H9 (cell line): ENCODE measurements at regions not wholly inside any gene's neighbourhood (a gene's known extent, or its start where the extent isn't known, plus 50 kb on each side); places are given as distances from the start of the nearest gene placed in this dataset.

Experiments
- DNase-seq: peaks from one replicate; pipeline ENCODE4 v3.0.0-alpha.2; 2017
- H2AFZ ChIP-seq: one replicate; pipeline ENCODE4 v1.6.1; 2013; ENCODE audit warnings: mild to moderate bottlenecking, low read length, control low read depth, moderate library complexity
- H2AK5ac ChIP-seq: 2 replicates; pipeline ENCODE4 v1.6.1; 2013; ENCODE audit warnings: low read length, control low read depth, mixed read lengths; ENCODE audit not compliant: insufficient read length
- H2BK120ac ChIP-seq: one replicate; pipeline ENCODE4 v1.6.1; 2013; ENCODE audit warnings: low read depth, mild to moderate bottlenecking, low read length, control low read depth, inconsistent platforms; ENCODE audit not compliant: poor library complexity, severe bottlenecking
- H2BK12ac ChIP-seq: 2 replicates; pipeline ENCODE4 v1.6.1; 2013; ENCODE audit warnings: low read length, control low read depth, mixed read lengths, low read depth; ENCODE audit not compliant: insufficient read length
- H2BK15ac ChIP-seq: 2 replicates; pipeline ENCODE4 v1.6.1; 2013; ENCODE audit warnings: low read depth, low read length, control low read depth
- H2BK20ac ChIP-seq: one replicate; pipeline ENCODE4 v1.6.1; 2013; ENCODE audit warnings: low read depth, mild to moderate bottlenecking, low read length, control low read depth, inconsistent platforms; ENCODE audit not compliant: poor library complexity, severe bottlenecking
- H2BK5ac ChIP-seq: 2 replicates; pipeline ENCODE4 v1.6.1; 2013; ENCODE audit warnings: low read length, control low read depth, mixed read lengths; ENCODE audit not compliant: insufficient read length
- H3K14ac ChIP-seq: 2 replicates; pipeline ENCODE4 v1.6.1; 2013; ENCODE audit warnings: low read length, control low read depth; ENCODE audit not compliant: insufficient read depth
- H3K18ac ChIP-seq: 2 replicates; pipeline ENCODE4 v1.6.1; 2013; ENCODE audit warnings: low read depth, mild to moderate bottlenecking, mixed read lengths, low read length, control low read depth; ENCODE audit not compliant: insufficient read length
- H3K23ac ChIP-seq: 2 replicates; pipeline ENCODE4 v1.6.1; 2013; ENCODE audit warnings: low read length, control low read depth, mixed read lengths, low read depth; ENCODE audit not compliant: insufficient read length
- H3K23me2 ChIP-seq: 2 replicates; pipeline ENCODE4 v1.6.1; 2013; ENCODE audit warnings: low read depth, mild to moderate bottlenecking, mixed read lengths, low read length, control low read depth; ENCODE audit not compliant: insufficient read length, poor library complexity, severe bottlenecking
- H3K27ac ChIP-seq: 2 replicates; pipeline ENCODE4 v1.5.1; 2013; ENCODE audit warnings: low read length, control low read depth, mixed read lengths, low read depth; ENCODE audit not compliant: insufficient read length
- H3K27me3 ChIP-seq: 2 replicates; pipeline ENCODE4 v1.6.1; 2013; ENCODE audit warnings: low read length, control low read depth, inconsistent platforms; ENCODE audit not compliant: insufficient read depth
- H3K4ac ChIP-seq: 2 replicates; pipeline ENCODE4 v1.6.1; 2013; ENCODE audit warnings: low read depth, mild to moderate bottlenecking, control low read depth, inconsistent platforms, low read length, moderate library complexity
- H3K4me1 ChIP-seq: 2 replicates; pipeline ENCODE4 v1.6.1; 2013; ENCODE audit warnings: low read length, control low read depth, inconsistent platforms; ENCODE audit not compliant: insufficient read depth
- H3K4me2 ChIP-seq: 2 replicates; pipeline ENCODE4 v1.6.1; 2013; ENCODE audit warnings: low read length, control low read depth, mixed read lengths; ENCODE audit not compliant: insufficient read length, insufficient read depth
- H3K56ac ChIP-seq: 2 replicates; pipeline ENCODE4 v1.6.1; 2013; ENCODE audit warnings: low read depth, mild to moderate bottlenecking, mixed read lengths, low read length, control low read depth; ENCODE audit not compliant: insufficient read length
- H3K79me1 ChIP-seq: 2 replicates; pipeline ENCODE4 v1.6.1; 2013; ENCODE audit warnings: low read depth, mild to moderate bottlenecking, moderate library complexity, low read length, control low read depth, inconsistent platforms; ENCODE audit not compliant: insufficient read depth, poor library complexity, severe bottlenecking
- H3K79me2 ChIP-seq: 2 replicates; pipeline ENCODE4 v1.6.1; 2013; ENCODE audit warnings: low read length, control low read depth, inconsistent platforms; ENCODE audit not compliant: insufficient read depth
- H3K9ac ChIP-seq: 2 replicates; pipeline ENCODE4 v1.6.1; 2013; ENCODE audit warnings: low read length, control low read depth, mixed read lengths; ENCODE audit not compliant: insufficient read length; ENCODE audit errors: extremely low read depth
- H3K9me3 ChIP-seq: one replicate; pipeline ENCODE4 v1.6.1; 2013; ENCODE audit warnings: low read depth, low read length, inconsistent platforms; ENCODE audit not compliant: control insufficient read depth
- H3T11ph ChIP-seq: one replicate; pipeline ENCODE4 v1.6.1; 2013; ENCODE audit warnings: mild to moderate bottlenecking, low read length, control low read depth, inconsistent platforms
- H4K20me1 ChIP-seq: one replicate; pipeline ENCODE4 v1.6.1; 2013; ENCODE audit not compliant: control insufficient read depth, insufficient read length, insufficient read depth
- H4K5ac ChIP-seq: 2 replicates; pipeline ENCODE4 v1.6.1; 2013; ENCODE audit warnings: low read depth, mild to moderate bottlenecking, mixed read lengths, low read length, control low read depth; ENCODE audit not compliant: insufficient read length
- H4K8ac ChIP-seq: replicated peaks from 2 replicates; pipeline ENCODE4 v1.6.1; 2013; ENCODE audit warnings: low read length, control low read depth, mixed read lengths, low read depth; ENCODE audit not compliant: insufficient read length
- H4K91ac ChIP-seq: 2 replicates; pipeline ENCODE4 v1.6.1; 2013; ENCODE audit warnings: low read depth, mild to moderate bottlenecking, moderate library complexity, mixed read lengths, low read length, control low read depth; ENCODE audit not compliant: insufficient read length
- H3K27ac Mint-ChIP-seq, 3 experiments: 2 replicates in 2 of 3; 3 replicates in 1 of 3; pipeline ENCODE4 v1.8.0; 2020 to 2021; ENCODE audit warnings: mixed read lengths in 3 of 3, mild to moderate bottlenecking in 1 of 3, moderate library complexity in 1 of 3
- H3K27me3 Mint-ChIP-seq: 2 replicates; pipeline ENCODE4 v1.8.0; 2021; ENCODE audit warnings: low read depth, mild to moderate bottlenecking, moderate library complexity, mixed read lengths
- H3K36me3 Mint-ChIP-seq, 3 experiments: 2 replicates in 2 of 3; 3 replicates in 1 of 3; pipeline ENCODE4 v1.8.0; 2020 to 2021; ENCODE audit warnings: low read depth in 3 of 3, mixed read lengths in 3 of 3; ENCODE audit not compliant: insufficient read depth in 1 of 3
- H3K4me1 Mint-ChIP-seq, 2 experiments: 2 replicates each; pipeline ENCODE4 v1.8.0; 2020; ENCODE audit warnings: mixed read lengths in 2 of 2
- H3K4me3 Mint-ChIP-seq, 2 experiments: 2 replicates in 1 of 2; 3 replicates in 1 of 2; pipeline ENCODE4 v1.8.0; 2020 to 2021; ENCODE audit warnings: mild to moderate bottlenecking in 2 of 2, mixed read lengths in 2 of 2, moderate library complexity in 1 of 2
- H3K9me3 Mint-ChIP-seq, 2 experiments: 2 replicates in 1 of 2; 3 replicates in 1 of 2; pipeline ENCODE4 v1.8.0; 2020; ENCODE audit warnings: mild to moderate bottlenecking in 2 of 2, mixed read lengths in 2 of 2, moderate library complexity in 1 of 2
- CTCF ChIP-seq: fragments of 200-600 bp; sonication (generic); conservative IDR thresholded peaks from 3 replicates; pipeline ENCODE4 v1.8.0; 2021; ENCODE audit warnings: antibody characterized with exemption, mild to moderate bottlenecking
- WGBS: extraction: QIAGEN DNeasy Blood & Tissue Kit; methylation state at CpG from one replicate; pipeline ENCODE4 v1.1.7; 2013; ENCODE audit warnings: missing lambda C conversion rate, low lambda C conversion rate, mixed read lengths; ENCODE audit not compliant: insufficient read length; ENCODE audit errors: extremely low coverage; 5-methylcytosine and 5-hydroxymethylcytosine counted together

- Mint-ChIP-seq H3K27ac (no peak overlapping the region), H3K36me3 (no peaks in the 10 kb centered on the region), H3K4me3 (no peak overlapping the region), H3K27me3 (no peaks in the 10 kb centered on the region), H3K9me3 (no peaks in the 10 kb centered on the region), H3K4me1 (no peaks in the 10 kb centered on the region)
- H3K23me2 ChIP-seq: no peaks in the 10 kb centered on the region
- DNase-seq: no peak
- no peak overlapping the region for H3K56ac ChIP-seq
- no peak overlapping the region for H3K18ac ChIP-seq
- no peak overlapping the region for H2AK5ac ChIP-seq
- H4K8ac ChIP-seq: no peak overlapping the region
- H4K5ac ChIP-seq: no peak overlapping the region
- no peaks in the 10 kb centered on the region for H4K20me1 ChIP-seq
- no peak overlapping the region for H2BK120ac ChIP-seq
- H2BK20ac ChIP-seq: no peak overlapping the region
- no peaks in the 10 kb centered on the region for H3K9me3 ChIP-seq
- no peaks in the 10 kb centered on the region for H3K79me1 ChIP-seq
- no peak overlapping the region for H3K23ac ChIP-seq
- H3K4ac ChIP-seq: no peak overlapping the region
- H2BK5ac ChIP-seq: no peak overlapping the region
- H3K27me3 ChIP-seq: no peaks in the 10 kb centered on the region
- TF ChIP-seq CTCF: no peak
- WGBS: no CpG with 5 or more reads among the region's 1 CpG
- no peak overlapping the region for H2BK12ac ChIP-seq
- no peak overlapping the region for H3T11ph ChIP-seq
- no peak overlapping the region for H2AFZ ChIP-seq
- no peak overlapping the region for H3K4me2 ChIP-seq
- H3K4me1 ChIP-seq: no peaks in the 10 kb centered on the region
- no peak overlapping the region for H3K9ac ChIP-seq
- H3K27ac ChIP-seq: no peak overlapping the region
- no peak overlapping the region for H3K14ac ChIP-seq
- H3K79me2 ChIP-seq: no peaks in the 10 kb centered on the region
- H4K91ac ChIP-seq: no peak overlapping the region
- no peak overlapping the region for H2BK15ac ChIP-seq
Observed at GRCh38 chr11:127618721-127619120, 618.2 kb upstream of the KIRREL3 start.
